ENCODE measurements at regions not wholly inside any gene's neighbourhood (a gene's known extent, or its start where the extent isn't known, plus 50 kb on each side); places are given as distances from the start of the nearest gene placed in this dataset.

GRCh38 chr4:116811730-116812129 is 273.6 kb downstream of the TRAM1L1 start:
- TF ChIP-seq CTCF (IDR thresholded peaks at IDR 0.05) (no peak), POLR2AphosphoS5 (IDR thresholded peaks at IDR 0.05; ENCODE audit: low read depth, low read length) (no peak), ELF1 (IDR thresholded peaks at IDR 0.05) (no peak), GABPA (IDR thresholded peaks at IDR 0.05; ENCODE audit: low read depth) (no peak), REST (IDR thresholded peaks at IDR 0.05; ENCODE audit: low read depth, low read length) (no peak)
